SK-N-SH (cell line): ENCODE measurements at regions not wholly inside any gene's neighbourhood (a gene's known extent, or its start where the extent isn't known, plus 50 kb on each side); places are given as distances from the start of the nearest gene placed in this dataset.

Experiments used
- CTCF ChIA-PET: fragments of 300-600, 350-600 bp; formaldehyde crosslinking; extraction: SDS; loops from one replicate; lab custom pipeline; 2021; lab: Yijun Ruan, JAX
- POLR2A ChIA-PET: fragments of 350-600 bp; sonication (Branson Sonifier 250); formaldehyde crosslinking; extraction: SDS; loops from one replicate; lab custom pipeline; 2020; ENCODE audit warnings: antibody characterized with exemption, inconsistent platforms; lab: Yijun Ruan, JAX
- DNase-seq: peaks from one replicate; pipeline ENCODE4 v3.0.0; 2012
- H2AFZ ChIP-seq: fragments of 200-600 bp; sonication (generic); 2 replicates; pipeline ENCODE4 v1.8.1; 2016; ENCODE audit warnings: antibody characterized with exemption, mild to moderate bottlenecking, low read depth
- H3F3A ChIP-seq: fragments of 200-600 bp; sonication (generic); replicated peaks from 2 replicates; pipeline ENCODE3; 2016; ENCODE audit warnings: antibody characterized with exemption, mild to moderate bottlenecking; ENCODE audit not compliant: insufficient read depth
- H3K27ac ChIP-seq, 2 experiments: fragments of 200-500 bp in 1 of 2; fragments of 200-600 bp in 1 of 2; sonication (Bioruptor generic) in 1 of 2; sonication (generic), shearing (Covaris generic) in 1 of 2; 2 replicates each; pipeline versions ENCODE4 v1.5.1 to v1.6.1; 2014 to 2016; ENCODE audit warnings: low read depth in 2 of 2, inconsistent platforms in 1 of 2, low read length in 1 of 2, mild to moderate bottlenecking in 1 of 2, mixed read lengths in 1 of 2
- H3K27me3 ChIP-seq: fragments of 200-600 bp; sonication (generic), shearing (Covaris generic); 2 replicates; pipeline ENCODE4 v1.6.1; 2016; ENCODE audit warnings: mixed run types; ENCODE audit not compliant: insufficient read depth
- H3K36me3 ChIP-seq, 2 experiments: fragments of 200-500 bp in 1 of 2; fragments of 200-600 bp in 1 of 2; sonication (Bioruptor generic) in 1 of 2; sonication (generic) in 1 of 2; replicated peaks in 1 of 2; 2 replicates each; pipeline versions ENCODE3 to v1.5.1; 2014 to 2016; ENCODE audit warnings: low read length in 1 of 2, mild to moderate bottlenecking in 1 of 2; ENCODE audit not compliant: insufficient read depth in 2 of 2, control insufficient read depth in 1 of 2
- H3K4me1 ChIP-seq, 2 experiments: fragments of 200-500 bp in 1 of 2; fragments of 200-600 bp in 1 of 2; sonication (Bioruptor generic) in 1 of 2; sonication (generic), shearing (Covaris generic) in 1 of 2; 2 replicates each; pipeline versions ENCODE4 v1.5.1 to v1.6.1; 2014 to 2016; ENCODE audit warnings: low read depth in 1 of 2, low read length in 1 of 2, mixed run types in 1 of 2; ENCODE audit not compliant: insufficient read depth in 2 of 2, control insufficient read depth in 1 of 2
- H3K4me2 ChIP-seq: fragments of 200-600 bp; sonication (generic), shearing (Covaris generic); 2 replicates; pipeline ENCODE4 v1.6.1; 2017; ENCODE audit warnings: mixed run types
- H3K4me3 ChIP-seq, 2 experiments: fragments of 200-500 bp in 1 of 2; fragments of 200-600 bp in 1 of 2; sonication (Bioruptor generic) in 1 of 2; sonication (generic), shearing (Covaris generic) in 1 of 2; 2 replicates each; pipeline versions ENCODE4 v1.5.1 to v1.8.1; 2014 to 2016; ENCODE audit warnings: low read depth in 2 of 2, inconsistent platforms in 1 of 2, low read length in 1 of 2, mild to moderate bottlenecking in 1 of 2, mixed read lengths in 1 of 2, moderate library complexity in 1 of 2
- H3K79me2 ChIP-seq: fragments of 200-600 bp; sonication (generic); 2 replicates; pipeline ENCODE4 v1.8.1; 2017; ENCODE audit warnings: mild to moderate bottlenecking; ENCODE audit not compliant: insufficient read depth
- H3K9ac ChIP-seq: fragments of 200-600 bp; sonication (generic); 2 replicates; pipeline ENCODE4 v1.6.1; 2017; ENCODE audit warnings: mixed run types
- H3K9me2 ChIP-seq: fragments of 200-600 bp; sonication (generic); 2 replicates; pipeline ENCODE4 v1.6.1; 2017; ENCODE audit warnings: mixed run types
- H3K9me3 ChIP-seq: fragments of 200-600 bp; sonication (generic); 2 replicates; pipeline ENCODE4 v1.6.1; 2017; ENCODE audit warnings: mixed run types, mild to moderate bottlenecking, moderate library complexity
- H4K20me1 ChIP-seq: fragments of 200-600 bp; sonication (generic); 2 replicates; pipeline ENCODE4 v1.6.1; 2017; ENCODE audit warnings: mild to moderate bottlenecking, mixed run types; ENCODE audit not compliant: insufficient read depth
- ELF1 ChIP-seq: IDR thresholded peaks from 2 replicates; pipeline ENCODE4 v1.4.0; 2012
- EP300 ChIP-seq, 2 experiments: IDR thresholded peaks; 2 replicates each; pipeline versions ENCODE4 v1.4.0 to v1.6.1; 2012; ENCODE audit warnings: borderline replicate concordance in 1 of 2, low read depth in 1 of 2, low read length in 1 of 2
- FOSL2 ChIP-seq: IDR thresholded peaks from 2 replicates; pipeline ENCODE4 v1.4.0; 2012; ENCODE audit warnings: low read depth, mild to moderate bottlenecking, moderate library complexity, borderline replicate concordance
- FOXM1 ChIP-seq: IDR thresholded peaks from 2 replicates; pipeline ENCODE4 v1.4.0; 2012; ENCODE audit warnings: low read depth, mild to moderate bottlenecking
- JUND ChIP-seq: IDR thresholded peaks from 2 replicates; pipeline ENCODE4 v1.4.0; 2012
- MXI1 ChIP-seq: IDR thresholded peaks from 2 replicates; pipeline ENCODE4 v1.6.1; 2012; ENCODE audit warnings: mild to moderate bottlenecking, low read depth, low read length, improper control_type of control experiment
- POLR2AphosphoS5 ChIP-seq: IDR thresholded peaks from 2 replicates; pipeline ENCODE4 v1.6.1; 2012; ENCODE audit warnings: low read depth, low read length
- SIN3A ChIP-seq: IDR thresholded peaks from 2 replicates; pipeline ENCODE4 v1.6.1; 2012; ENCODE audit warnings: low read depth, mild to moderate bottlenecking, low read length, moderate library complexity, borderline replicate concordance
- TCF12 ChIP-seq: IDR thresholded peaks from 2 replicates; pipeline ENCODE4 v1.4.0; 2012
- TEAD4 ChIP-seq: IDR thresholded peaks from 2 replicates; pipeline ENCODE4 v1.4.0; 2012; ENCODE audit warnings: mild to moderate bottlenecking, borderline replicate concordance; ENCODE audit not compliant: insufficient read depth
- YY1 ChIP-seq: IDR thresholded peaks from 2 replicates; pipeline ENCODE4 v1.4.0; 2012; ENCODE audit warnings: low read depth, mild to moderate bottlenecking
- WGBS: methylation state at CpG from one replicate; pipeline ENCODE4 v1.1.6; 2017; ENCODE audit warnings: low lambda C conversion rate; 5-methylcytosine and 5-hydroxymethylcytosine counted together
- TF ChIP-seq, protein P1 (sequence below): IDR thresholded peaks from 2 replicates; pipeline ENCODE4; 2012

DNA sequence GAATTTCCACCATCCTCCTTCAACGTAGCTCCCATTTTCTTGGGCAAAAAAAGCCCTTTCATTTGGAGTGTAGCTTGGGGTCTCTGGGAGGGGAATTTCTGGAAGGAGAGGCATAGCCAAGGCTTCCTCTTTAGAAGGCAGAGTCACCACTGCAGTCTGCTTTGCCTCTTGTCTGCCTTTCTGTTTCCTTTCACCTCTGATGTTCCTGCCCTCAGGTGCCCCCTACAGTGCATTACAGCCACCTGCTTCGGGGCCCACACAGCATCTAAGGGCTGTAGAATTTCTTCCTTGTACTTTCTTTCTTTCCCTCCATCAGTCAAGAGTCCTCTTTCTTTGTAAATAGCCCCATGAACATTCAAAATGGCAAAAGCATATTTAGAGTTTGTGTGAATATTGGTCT lies 1313.9 kb downstream of the TMEM121 start:
- ChIA-PET CTCF (interaction anchor here (0.8 to 2.4 kb wide), 4 partner anchors 8 to 276 kb away, joined by 3 to 13 read pairs (median 3); no protein-coding TSS in a partner anchor), POLR2A (no interaction called here)
- no peak overlapping the region for H3K4me2 ChIP-seq
- no peak overlapping the region for H2AFZ ChIP-seq
- 22% methylated on average over 2 of the region's 2 CpGs for WGBS
- H3K9me3 ChIP-seq = no peaks in the 10 kb centered on the region
- no peak overlapping the region for H3K9ac ChIP-seq
- H3K27ac ChIP-seq = no peak overlapping the region
- H3K27me3 ChIP-seq = no peaks in the 10 kb centered on the region
- no peak for DNase-seq
- H3K9me2 ChIP-seq = no peaks in the 10 kb centered on the region
- H3F3A ChIP-seq = peaks cover under 1% of the 10 kb centered on the region
- H3K4me1 ChIP-seq = peaks cover 10 to 16% of the 10 kb centered on the region in 2 experiments; a peak in 3 of 4 replicates
- no peaks in the 10 kb centered on the region for H3K79me2 ChIP-seq
- TF ChIP-seq ELF1 = no peak
- no peak for TF ChIP-seq SIN3A
- TF ChIP-seq YY1 = no peak
- TF ChIP-seq, all 33 proteins: peak for 0
- Histone ChIP-seq H3K36me3 (no peaks in the 10 kb centered on the region), H4K20me1 (no peaks in the 10 kb centered on the region), H3K4me3 (no peak overlapping the region)

DNA sequence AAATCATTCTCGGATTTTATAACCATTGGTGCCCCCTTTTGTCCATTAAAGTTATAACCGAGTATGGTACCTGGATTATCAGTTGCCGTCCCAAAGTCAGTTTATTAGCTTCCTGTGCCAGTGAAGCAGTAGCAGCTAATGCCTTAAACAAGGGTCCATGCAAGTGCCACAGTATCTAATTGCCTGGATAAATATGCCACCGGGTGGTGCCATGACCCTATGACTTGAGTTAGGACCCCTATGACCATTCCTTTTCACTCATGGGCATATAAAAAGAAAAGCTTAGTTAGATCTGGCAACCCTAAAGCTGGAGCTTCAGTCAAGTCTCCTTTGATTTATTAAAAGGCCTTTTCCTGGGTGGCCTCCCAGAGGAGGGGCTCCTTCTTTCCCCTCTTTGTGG lies 1314.6 kb downstream of the TMEM121 start:
- Histone ChIP-seq H3K9me2 (no peaks in the 10 kb centered on the region), H3K4me3 (no peak overlapping the region), H3K4me2 (no peak overlapping the region), H3K9ac (no peak overlapping the region), H3K79me2 (no peaks in the 10 kb centered on the region), H3K36me3 (no peaks in the 10 kb centered on the region), H3K27me3 (no peaks in the 10 kb centered on the region), H3K27ac (no peak overlapping the region), H4K20me1 (no peaks in the 10 kb centered on the region), H2AFZ (no peak overlapping the region), H3K9me3 (no peaks in the 10 kb centered on the region), H3K4me1 (peaks cover 12 to 19% of the 10 kb centered on the region in 2 experiments; a peak in 3 of 4 replicates), H3F3A (peaks cover 7% of the 10 kb centered on the region)
- no peak for DNase-seq
- POLR2A ChIA-PET = no interaction called here
- WGBS = 15% methylated on average over 4 of the region's 4 CpGs
- CTCF ChIA-PET = interaction anchor here (0.7 to 2.4 kb wide), 5 partner anchors 10 to 277 kb away, joined by 3 to 13 read pairs (median 3); no protein-coding TSS in a partner anchor
- TF ChIP-seq POLR2AphosphoS5 = no peak
- no peak for TF ChIP-seq FOXM1

DNA sequence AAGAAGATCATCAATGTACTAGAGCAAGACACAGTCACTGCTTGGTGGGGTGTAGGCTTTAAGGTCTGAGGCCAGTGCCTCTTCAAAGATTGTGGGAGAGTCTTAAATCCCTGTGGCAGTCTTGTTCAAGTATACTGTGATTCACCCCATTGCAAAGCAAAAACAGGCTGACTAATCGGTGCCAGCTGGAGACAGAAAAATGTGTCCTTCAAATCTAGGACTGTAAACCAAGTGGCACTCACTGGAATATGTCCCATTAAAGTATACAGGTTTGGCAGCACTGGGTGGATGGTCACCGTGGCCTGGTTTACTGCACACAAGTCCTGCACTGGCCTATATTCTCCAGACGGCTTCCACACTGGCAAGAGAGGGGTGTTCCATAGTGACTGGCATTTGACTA lies 1315.3 kb downstream of the TMEM121 start:
- CTCF ChIA-PET = interaction anchor here (0.7 to 2.4 kb wide), 5 partner anchors 11 to 39 kb away, joined by 3 to 13 read pairs (median 3); no protein-coding TSS in a partner anchor
- Histone ChIP-seq H3K27me3 (no peaks in the 10 kb centered on the region), H3K79me2 (no peaks in the 10 kb centered on the region), H3K36me3 (no peaks in the 10 kb centered on the region), H3K27ac (no peak overlapping the region), H3K4me1 (peaks cover 12 to 19% of the 10 kb centered on the region in 2 experiments; a peak in 3 of 4 replicates), H3K9me3 (no peaks in the 10 kb centered on the region), H3F3A (peaks cover 13% of the 10 kb centered on the region), H4K20me1 (no peaks in the 10 kb centered on the region), H3K4me3 (no peak overlapping the region), H3K9me2 (no peaks in the 10 kb centered on the region), H2AFZ (no peak overlapping the region), H3K9ac (no peak overlapping the region), H3K4me2 (no peak overlapping the region)
- DNase-seq = no peak
- 22% methylated on average over 3 of the region's 3 CpGs for WGBS
- TF ChIP-seq TEAD4 = no peak
- no peak for TF ChIP-seq EP300 (IDR thresholded peaks at IDR 0.05; ENCODE audit: borderline replicate concordance in 1 of 2, low read depth in 1 of 2, low read length in 1 of 2)
- TF ChIP-seq JUND = peak; percentile 16; the same call in 1 of the 2 replicates
- TF ChIP-seq TCF12 = peak; percentile 44
- TF ChIP-seq, protein P1, sequence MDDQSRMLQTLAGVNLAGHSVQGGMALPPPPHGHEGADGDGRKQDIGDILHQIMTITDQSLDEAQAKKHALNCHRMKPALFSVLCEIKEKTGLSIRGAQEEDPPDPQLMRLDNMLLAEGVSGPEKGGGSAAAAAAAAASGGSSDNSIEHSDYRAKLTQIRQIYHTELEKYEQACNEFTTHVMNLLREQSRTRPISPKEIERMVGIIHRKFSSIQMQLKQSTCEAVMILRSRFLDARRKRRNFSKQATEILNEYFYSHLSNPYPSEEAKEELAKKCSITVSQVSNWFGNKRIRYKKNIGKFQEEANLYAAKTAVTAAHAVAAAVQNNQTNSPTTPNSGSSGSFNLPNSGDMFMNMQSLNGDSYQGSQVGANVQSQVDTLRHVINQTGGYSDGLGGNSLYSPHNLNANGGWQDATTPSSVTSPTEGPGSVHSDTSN = 0 out of 2 replicates have a peak, but pooled peaks have one; percentile 15
- peak; percentile 45 for TF ChIP-seq FOSL2
- no peak for TF ChIP-seq MXI1
- TF ChIP-seq POLR2AphosphoS5 = no peak
- POLR2A ChIA-PET = no interaction called here
